GM12878 (cell line): ENCODE measurements at regions not wholly inside any gene's neighbourhood (a gene's known extent, or its start where the extent isn't known, plus 50 kb on each side); places are given as distances from the start of the nearest gene placed in this dataset.

Source experiments
- ASH2L ChIP-seq: fragments of 300-600, 200-600 bp; sonication (generic); IDR thresholded peaks from 2 replicates; pipeline ENCODE4 v1.6.1; 2017; ENCODE audit warnings: low read depth, mild to moderate bottlenecking, borderline replicate concordance
- BMI1 ChIP-seq: fragments of 450-650 bp; IDR thresholded peaks from 2 replicates; pipeline ENCODE4 v1.6.1; 2016; ENCODE audit warnings: mild to moderate bottlenecking, moderate library complexity, borderline replicate concordance
- CBFB ChIP-seq: IDR thresholded peaks from 2 replicates; pipeline ENCODE4 v1.6.1; 2016; ENCODE audit warnings: antibody characterized with exemption, low read depth
- EED ChIP-seq: sonication (generic); IDR thresholded peaks from 2 replicates; pipeline ENCODE4 v1.6.1; 2016; ENCODE audit warnings: antibody characterized with exemption, low read depth
- EGR1 ChIP-seq, 2 experiments: IDR thresholded peaks; 1 replicate in 1 of 2; 2 replicates in 1 of 2; pipeline ENCODE4 v1.6.1; 2011 to 2012; ENCODE audit warnings: low read depth in 2 of 2, low read length in 2 of 2, borderline replicate concordance in 1 of 2, mild to moderate bottlenecking in 1 of 2, moderate library complexity in 1 of 2
- GABPA ChIP-seq: IDR thresholded peaks from 2 replicates; pipeline ENCODE4 v1.6.1; 2014; ENCODE audit warnings: antibody characterized with exemption, low read depth, mild to moderate bottlenecking, inconsistent platforms
- JUND ChIP-seq: IDR thresholded peaks from 2 replicates; pipeline ENCODE4 v1.6.1; 2012; ENCODE audit warnings: low read depth, mild to moderate bottlenecking, low read length, improper control_type of control experiment, moderate library complexity
- MEF2B ChIP-seq: fragments of 450-650 bp; IDR thresholded peaks from 2 replicates; pipeline ENCODE4 v1.6.1; 2018; ENCODE audit warnings: mild to moderate bottlenecking, moderate library complexity; ENCODE audit not compliant: partially characterized antibody, poor library complexity, severe bottlenecking
- MYB ChIP-seq: fragments of 150-350 bp; IDR thresholded peaks from 2 replicates; pipeline ENCODE4 v1.6.1; 2014; ENCODE audit warnings: mild to moderate bottlenecking, low read depth, low read length, borderline replicate concordance
- NR2C1 ChIP-seq: fragments of 450-650 bp; IDR thresholded peaks from 2 replicates; pipeline ENCODE4 v1.6.1; 2017; ENCODE audit warnings: antibody characterized with exemption, mild to moderate bottlenecking, moderate library complexity
- NR2F1 ChIP-seq: fragments of 450-650 bp; conservative IDR thresholded peaks from 2 replicates; pipeline ENCODE4 v1.6.1; 2017; ENCODE audit warnings: mild to moderate bottlenecking
- PAX8 ChIP-seq: fragments of 450-650 bp; IDR thresholded peaks from 2 replicates; pipeline ENCODE4 v1.6.1; 2017; ENCODE audit warnings: mild to moderate bottlenecking, moderate library complexity
- RAD51 ChIP-seq: fragments of 450-650 bp; IDR thresholded peaks from 2 replicates; pipeline ENCODE4 v1.6.1; 2016; ENCODE audit warnings: moderate library complexity, mild to moderate bottlenecking, inconsistent platforms
- SMAD5 ChIP-seq: IDR thresholded peaks from 2 replicates; pipeline ENCODE4 v1.6.1; 2016; ENCODE audit warnings: antibody characterized with exemption, low read depth
- SPI1 ChIP-seq: IDR thresholded peaks from 2 replicates; pipeline ENCODE4 v1.6.1; 2011; ENCODE audit warnings: low read depth, mild to moderate bottlenecking, low read length, moderate library complexity, borderline replicate concordance; ENCODE audit not compliant: insufficient read depth
- SRF ChIP-seq, 2 experiments: IDR thresholded peaks; 2 replicates each; pipeline ENCODE4 v1.6.1; 2011; ENCODE audit warnings: low read depth in 2 of 2, low read length in 2 of 2, mild to moderate bottlenecking in 1 of 2, moderate library complexity in 1 of 2
- TAF1 ChIP-seq: IDR thresholded peaks from 2 replicates; pipeline ENCODE4 v1.6.1; 2011; ENCODE audit warnings: mild to moderate bottlenecking, low read depth, low read length, borderline replicate concordance
- ZZZ3 ChIP-seq: IDR thresholded peaks from 2 replicates; pipeline ENCODE4 v1.6.1; 2011; ENCODE audit warnings: low read depth; ENCODE audit not compliant: control insufficient read depth, insufficient read length
- TF ChIP-seq, protein P1 (sequence below): fragments of 450-650 bp; IDR thresholded peaks from 2 replicates; pipeline ENCODE4 v1.6.1; 2017; ENCODE audit warnings: mild to moderate bottlenecking, moderate library complexity
- TF ChIP-seq, protein P2 (sequence below): IDR thresholded peaks from 2 replicates; pipeline ENCODE4 v1.6.1; 2011; ENCODE audit warnings: mild to moderate bottlenecking, low read depth, low read length, moderate library complexity; ENCODE audit not compliant: insufficient replicate concordance
- TF ChIP-seq, protein P3 (sequence below): IDR thresholded peaks from 2 replicates; pipeline ENCODE4 v1.6.1; 2011; ENCODE audit warnings: low read depth, low read length, improper control_type of control experiment, borderline replicate concordance
- TF ChIP-seq, protein P4 (sequence below): IDR thresholded peaks from 2 replicates; pipeline ENCODE4 v1.6.1; 2011; ENCODE audit warnings: low read depth, mild to moderate bottlenecking, low read length, moderate library complexity, borderline replicate concordance; ENCODE audit errors: extremely low read depth
- TF ChIP-seq, protein P5 (sequence below): fragments of 450-650 bp; IDR thresholded peaks from 2 replicates; pipeline ENCODE4 v1.6.1; 2018; ENCODE audit warnings: mild to moderate bottlenecking, low read depth, moderate library complexity; ENCODE audit not compliant: partially characterized antibody

DNA sequence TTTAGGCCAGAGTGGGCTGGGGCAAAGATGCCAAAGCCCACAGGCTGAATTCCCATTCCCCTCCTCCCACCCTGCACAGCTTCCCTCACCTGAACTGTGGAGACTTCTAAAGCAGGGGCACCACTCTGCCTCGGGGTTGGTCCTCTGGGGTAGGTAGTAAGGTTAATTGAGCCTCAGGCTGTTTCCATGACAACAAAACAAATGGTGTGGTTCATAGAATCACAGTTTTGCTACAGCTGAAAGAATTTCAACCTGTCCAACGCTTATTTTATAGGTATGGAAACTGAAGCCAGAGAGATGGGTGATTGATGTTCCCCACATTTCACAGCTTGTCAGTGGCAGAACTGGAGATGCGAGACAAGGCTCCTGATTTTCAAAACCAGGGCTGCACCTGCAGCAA lies 109.5 kb downstream of the SNX19 start (continued):
- TF ChIP-seq SRF (IDR thresholded peaks at IDR 0.05; ENCODE audit: low read depth in 2 of 2, low read length in 2 of 2) (no peak), ZZZ3 (no peak), EED (no peak), MEF2B (peak; percentile 29), PAX8 (no peak), RAD51 (no peak), NR2C1 (no peak), MYB (no peak), SMAD5 (no peak), EGR1 (IDR thresholded peaks at IDR 0.05; ENCODE audit: borderline replicate concordance in 1 of 2, low read depth in 2 of 2, low read length in 2 of 2) (no peak), NR2F1 (no peak), JUND (no peak), CBFB (no peak), TAF1 (no peak), ASH2L (no peak), BMI1 (peak; percentile 95), GABPA (no peak), SPI1 (no peak)
- TF ChIP-seq, protein P1, sequence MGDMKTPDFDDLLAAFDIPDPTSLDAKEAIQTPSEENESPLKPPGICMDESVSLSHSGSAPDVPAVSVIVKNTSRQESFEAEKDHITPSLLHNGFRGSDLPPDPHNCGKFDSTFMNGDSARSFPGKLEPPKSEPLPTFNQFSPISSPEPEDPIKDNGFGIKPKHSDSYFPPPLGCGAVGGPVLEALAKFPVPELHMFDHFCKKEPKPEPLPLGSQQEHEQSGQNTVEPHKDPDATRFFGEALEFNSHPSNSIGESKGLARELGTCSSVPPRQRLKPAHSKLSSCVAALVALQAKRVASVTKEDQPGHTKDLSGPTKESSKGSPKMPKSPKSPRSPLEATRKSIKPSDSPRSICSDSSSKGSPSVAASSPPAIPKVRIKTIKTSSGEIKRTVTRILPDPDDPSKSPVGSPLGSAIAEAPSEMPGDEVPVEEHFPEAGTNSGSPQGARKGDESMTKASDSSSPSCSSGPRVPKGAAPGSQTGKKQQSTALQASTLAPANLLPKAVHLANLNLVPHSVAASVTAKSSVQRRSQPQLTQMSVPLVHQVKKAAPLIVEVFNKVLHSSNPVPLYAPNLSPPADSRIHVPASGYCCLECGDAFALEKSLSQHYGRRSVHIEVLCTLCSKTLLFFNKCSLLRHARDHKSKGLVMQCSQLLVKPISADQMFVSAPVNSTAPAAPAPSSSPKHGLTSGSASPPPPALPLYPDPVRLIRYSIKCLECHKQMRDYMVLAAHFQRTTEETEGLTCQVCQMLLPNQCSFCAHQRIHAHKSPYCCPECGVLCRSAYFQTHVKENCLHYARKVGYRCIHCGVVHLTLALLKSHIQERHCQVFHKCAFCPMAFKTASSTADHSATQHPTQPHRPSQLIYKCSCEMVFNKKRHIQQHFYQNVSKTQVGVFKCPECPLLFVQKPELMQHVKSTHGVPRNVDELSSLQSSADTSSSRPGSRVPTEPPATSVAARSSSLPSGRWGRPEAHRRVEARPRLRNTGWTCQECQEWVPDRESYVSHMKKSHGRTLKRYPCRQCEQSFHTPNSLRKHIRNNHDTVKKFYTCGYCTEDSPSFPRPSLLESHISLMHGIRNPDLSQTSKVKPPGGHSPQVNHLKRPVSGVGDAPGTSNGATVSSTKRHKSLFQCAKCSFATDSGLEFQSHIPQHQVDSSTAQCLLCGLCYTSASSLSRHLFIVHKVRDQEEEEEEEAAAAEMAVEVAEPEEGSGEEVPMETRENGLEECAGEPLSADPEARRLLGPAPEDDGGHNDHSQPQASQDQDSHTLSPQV = no peak
- TF ChIP-seq, protein P2, sequence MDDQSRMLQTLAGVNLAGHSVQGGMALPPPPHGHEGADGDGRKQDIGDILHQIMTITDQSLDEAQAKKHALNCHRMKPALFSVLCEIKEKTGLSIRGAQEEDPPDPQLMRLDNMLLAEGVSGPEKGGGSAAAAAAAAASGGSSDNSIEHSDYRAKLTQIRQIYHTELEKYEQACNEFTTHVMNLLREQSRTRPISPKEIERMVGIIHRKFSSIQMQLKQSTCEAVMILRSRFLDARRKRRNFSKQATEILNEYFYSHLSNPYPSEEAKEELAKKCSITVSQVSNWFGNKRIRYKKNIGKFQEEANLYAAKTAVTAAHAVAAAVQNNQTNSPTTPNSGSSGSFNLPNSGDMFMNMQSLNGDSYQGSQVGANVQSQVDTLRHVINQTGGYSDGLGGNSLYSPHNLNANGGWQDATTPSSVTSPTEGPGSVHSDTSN = peak; percentile 72
- TF ChIP-seq, protein P3, sequence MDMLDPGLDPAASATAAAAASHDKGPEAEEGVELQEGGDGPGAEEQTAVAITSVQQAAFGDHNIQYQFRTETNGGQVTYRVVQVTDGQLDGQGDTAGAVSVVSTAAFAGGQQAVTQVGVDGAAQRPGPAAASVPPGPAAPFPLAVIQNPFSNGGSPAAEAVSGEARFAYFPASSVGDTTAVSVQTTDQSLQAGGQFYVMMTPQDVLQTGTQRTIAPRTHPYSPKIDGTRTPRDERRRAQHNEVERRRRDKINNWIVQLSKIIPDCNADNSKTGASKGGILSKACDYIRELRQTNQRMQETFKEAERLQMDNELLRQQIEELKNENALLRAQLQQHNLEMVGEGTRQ = no peak
- TF ChIP-seq, protein P4, sequence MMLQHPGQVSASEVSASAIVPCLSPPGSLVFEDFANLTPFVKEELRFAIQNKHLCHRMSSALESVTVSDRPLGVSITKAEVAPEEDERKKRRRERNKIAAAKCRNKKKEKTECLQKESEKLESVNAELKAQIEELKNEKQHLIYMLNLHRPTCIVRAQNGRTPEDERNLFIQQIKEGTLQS = no peak
- TF ChIP-seq, protein P5, sequence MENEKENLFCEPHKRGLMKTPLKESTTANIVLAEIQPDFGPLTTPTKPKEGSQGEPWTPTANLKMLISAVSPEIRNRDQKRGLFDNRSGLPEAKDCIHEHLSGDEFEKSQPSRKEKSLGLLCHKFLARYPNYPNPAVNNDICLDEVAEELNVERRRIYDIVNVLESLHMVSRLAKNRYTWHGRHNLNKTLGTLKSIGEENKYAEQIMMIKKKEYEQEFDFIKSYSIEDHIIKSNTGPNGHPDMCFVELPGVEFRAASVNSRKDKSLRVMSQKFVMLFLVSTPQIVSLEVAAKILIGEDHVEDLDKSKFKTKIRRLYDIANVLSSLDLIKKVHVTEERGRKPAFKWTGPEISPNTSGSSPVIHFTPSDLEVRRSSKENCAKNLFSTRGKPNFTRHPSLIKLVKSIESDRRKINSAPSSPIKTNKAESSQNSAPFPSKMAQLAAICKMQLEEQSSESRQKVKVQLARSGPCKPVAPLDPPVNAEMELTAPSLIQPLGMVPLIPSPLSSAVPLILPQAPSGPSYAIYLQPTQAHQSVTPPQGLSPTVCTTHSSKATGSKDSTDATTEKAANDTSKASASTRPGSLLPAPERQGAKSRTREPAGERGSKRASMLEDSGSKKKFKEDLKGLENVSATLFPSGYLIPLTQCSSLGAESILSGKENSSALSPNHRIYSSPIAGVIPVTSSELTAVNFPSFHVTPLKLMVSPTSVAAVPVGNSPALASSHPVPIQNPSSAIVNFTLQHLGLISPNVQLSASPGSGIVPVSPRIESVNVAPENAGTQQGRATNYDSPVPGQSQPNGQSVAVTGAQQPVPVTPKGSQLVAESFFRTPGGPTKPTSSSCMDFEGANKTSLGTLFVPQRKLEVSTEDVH = no peak
